Ascending aorta (tissue), 2 donors: ENCODE measurements at regions not wholly inside any gene's neighbourhood (a gene's known extent, or its start where the extent isn't known, plus 50 kb on each side); places are given as distances from the start of the nearest gene placed in this dataset.

Source experiments
- DNase-seq, 2 donors: peaks; one replicate each; pipeline ENCODE4 v3.0.0-alpha.2; 2019; ENCODE audit warnings: low spot score in 2 of 2
- H3K27ac ChIP-seq, 2 donors: fragments of 200-600 bp; sonication (generic); one replicate each; pipeline ENCODE4 v1.5.1; 2016 to 2017; ENCODE audit warnings: mild to moderate bottlenecking in 1 of 2
- H3K27me3 ChIP-seq: fragments of 200-600 bp; sonication (generic); one replicate; pipeline ENCODE4 v1.5.1; 2017
- H3K36me3 ChIP-seq, 2 donors: fragments of 200-600 bp; sonication (generic); one replicate each; pipeline ENCODE4 v1.5.1; 2016
- H3K4me1 ChIP-seq, 2 donors: fragments of 200-600 bp; sonication (generic); one replicate each; pipeline ENCODE4 v1.5.1; 2016 to 2017; ENCODE audit warnings: mild to moderate bottlenecking in 1 of 2
- H3K4me3 ChIP-seq, 2 donors: fragments of 200-600 bp; sonication (generic); one replicate each; pipeline ENCODE4 v1.5.1; 2016 to 2017; ENCODE audit warnings: mild to moderate bottlenecking in 1 of 2
- H3K9me3 ChIP-seq, 2 donors: fragments of 200-600 bp; sonication (generic); one replicate each; pipeline ENCODE4 v1.5.1; 2016
- intact Hi-C: fragments of 100-400 bp; cut with DNase I; formaldehyde crosslinking; loops from one replicate; pipeline ENCODE4 v1.15.1; 2023
- TF ChIP-seq, protein P1 (sequence below), 3 experiments: fragments of 200-600 bp in 2 of 3; fragments of 450-650 bp in 1 of 3; sonication (generic) in 2 of 3; IDR thresholded peaks; one replicate each; pipeline ENCODE4 v1.5.1; 2016 to 2019; ENCODE audit warnings: antibody characterized with exemption in 3 of 3, mild to moderate bottlenecking in 1 of 3, moderate library complexity in 1 of 3

DNA sequence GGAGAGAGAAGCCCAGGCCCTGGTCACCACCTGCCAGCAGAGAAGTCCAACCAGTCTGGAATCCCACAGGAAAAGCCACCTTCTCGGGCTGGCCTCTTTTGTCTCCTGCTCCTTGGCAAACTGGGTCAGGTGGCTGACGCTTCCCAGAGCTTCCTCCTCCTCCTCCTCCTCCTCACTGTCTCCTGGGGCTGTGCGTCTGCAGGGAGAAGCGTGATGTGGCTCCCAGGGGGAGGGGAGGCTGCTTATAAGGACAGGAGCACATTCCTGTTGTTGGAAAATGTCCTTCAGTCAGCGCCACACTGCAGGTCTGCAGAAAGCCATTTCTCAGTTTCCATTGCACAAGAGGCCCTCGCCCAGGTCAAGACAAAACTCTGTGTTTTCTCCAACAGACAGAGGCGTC, 1316.5 kb downstream of the BRD1 start:
- Histone ChIP-seq H3K36me3 (no peaks in the 10 kb centered on the region), H3K27me3 (no peaks in the 10 kb centered on the region), H3K9me3 (no peaks in the 10 kb centered on the region), H3K4me3 (no peak overlapping the region), H3K27ac (no peak overlapping the region), H3K4me1 (no peaks in the 10 kb centered on the region)
- no peak for DNase-seq
- intact Hi-C loops: no loop called here
- TF ChIP-seq, protein P1, sequence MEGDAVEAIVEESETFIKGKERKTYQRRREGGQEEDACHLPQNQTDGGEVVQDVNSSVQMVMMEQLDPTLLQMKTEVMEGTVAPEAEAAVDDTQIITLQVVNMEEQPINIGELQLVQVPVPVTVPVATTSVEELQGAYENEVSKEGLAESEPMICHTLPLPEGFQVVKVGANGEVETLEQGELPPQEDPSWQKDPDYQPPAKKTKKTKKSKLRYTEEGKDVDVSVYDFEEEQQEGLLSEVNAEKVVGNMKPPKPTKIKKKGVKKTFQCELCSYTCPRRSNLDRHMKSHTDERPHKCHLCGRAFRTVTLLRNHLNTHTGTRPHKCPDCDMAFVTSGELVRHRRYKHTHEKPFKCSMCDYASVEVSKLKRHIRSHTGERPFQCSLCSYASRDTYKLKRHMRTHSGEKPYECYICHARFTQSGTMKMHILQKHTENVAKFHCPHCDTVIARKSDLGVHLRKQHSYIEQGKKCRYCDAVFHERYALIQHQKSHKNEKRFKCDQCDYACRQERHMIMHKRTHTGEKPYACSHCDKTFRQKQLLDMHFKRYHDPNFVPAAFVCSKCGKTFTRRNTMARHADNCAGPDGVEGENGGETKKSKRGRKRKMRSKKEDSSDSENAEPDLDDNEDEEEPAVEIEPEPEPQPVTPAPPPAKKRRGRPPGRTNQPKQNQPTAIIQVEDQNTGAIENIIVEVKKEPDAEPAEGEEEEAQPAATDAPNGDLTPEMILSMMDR (IDR thresholded peaks at IDR 0.05): no peak

DNA sequence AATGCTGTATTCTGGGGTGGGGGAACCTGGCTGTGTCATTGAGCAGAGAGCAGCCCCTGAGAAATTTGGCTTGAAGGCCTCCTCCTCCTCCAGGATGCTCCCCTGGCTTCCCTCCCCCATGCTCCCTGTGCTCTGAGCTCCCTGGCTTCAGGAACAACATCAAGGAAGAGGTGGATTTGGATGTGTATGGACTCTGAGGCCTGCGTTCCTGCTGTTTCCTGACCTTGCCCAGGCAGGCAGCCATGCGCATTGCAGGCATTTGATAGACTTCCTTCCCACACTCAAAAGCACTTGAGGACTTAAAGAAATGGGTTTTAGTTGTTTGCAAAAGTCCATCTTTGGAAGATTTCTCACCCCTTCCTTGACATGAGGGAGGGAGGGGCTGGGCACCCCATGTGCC, 1317.1 kb downstream of the BRD1 start:
- intact Hi-C loops: no loop called here
- Histone ChIP-seq H3K36me3 (no peaks in the 10 kb centered on the region), H3K27ac (no peak overlapping the region), H3K9me3 (no peaks in the 10 kb centered on the region), H3K4me1 (no peaks in the 10 kb centered on the region), H3K4me3 (no peak overlapping the region), H3K27me3 (no peaks in the 10 kb centered on the region)
- no peak for DNase-seq
- TF ChIP-seq, protein P1 (IDR thresholded peaks at IDR 0.05): no peak

DNA sequence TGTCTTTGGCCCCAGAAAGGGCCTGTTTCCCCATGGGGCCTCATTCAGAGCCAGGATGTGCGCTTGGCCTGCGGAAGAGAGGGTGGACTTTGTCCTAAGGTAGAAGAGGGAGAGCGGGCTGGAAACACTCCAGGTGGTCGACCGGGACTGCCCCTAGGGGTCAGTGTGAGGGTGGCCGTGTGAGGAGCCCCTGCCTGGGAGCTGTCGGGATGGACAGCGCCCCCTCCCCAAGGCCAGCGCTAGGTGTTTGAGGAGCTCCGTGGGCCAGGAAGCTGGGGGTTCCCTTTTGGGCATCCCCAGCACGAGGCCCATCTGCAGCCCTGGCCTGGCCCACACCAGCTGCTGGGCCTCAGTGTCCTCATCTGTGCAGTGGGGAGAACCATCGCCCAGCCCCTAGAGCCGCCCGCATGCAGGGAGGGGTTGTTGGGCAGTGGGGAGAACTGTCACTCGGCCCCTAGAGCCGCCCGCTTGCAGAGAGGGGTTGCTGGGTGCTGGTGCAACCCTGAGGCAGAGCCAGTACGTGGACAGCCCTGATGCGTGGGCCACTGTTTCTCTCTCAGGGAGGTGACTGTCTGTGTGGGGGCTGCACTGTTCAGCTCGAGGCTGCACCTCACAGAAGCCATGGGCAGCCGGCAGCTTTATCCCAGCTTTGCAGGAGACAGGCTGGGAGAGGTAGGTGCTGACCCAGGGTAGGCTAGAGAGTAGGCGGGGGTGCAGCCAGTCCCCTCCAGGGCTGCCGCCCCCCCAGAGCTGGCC, 1319.9 kb downstream of the BRD1 start:
- Histone ChIP-seq H3K27me3 (no peaks in the 10 kb centered on the region), H3K9me3 (no peaks in the 10 kb centered on the region), H3K27ac (no peak overlapping the region)

DNA sequence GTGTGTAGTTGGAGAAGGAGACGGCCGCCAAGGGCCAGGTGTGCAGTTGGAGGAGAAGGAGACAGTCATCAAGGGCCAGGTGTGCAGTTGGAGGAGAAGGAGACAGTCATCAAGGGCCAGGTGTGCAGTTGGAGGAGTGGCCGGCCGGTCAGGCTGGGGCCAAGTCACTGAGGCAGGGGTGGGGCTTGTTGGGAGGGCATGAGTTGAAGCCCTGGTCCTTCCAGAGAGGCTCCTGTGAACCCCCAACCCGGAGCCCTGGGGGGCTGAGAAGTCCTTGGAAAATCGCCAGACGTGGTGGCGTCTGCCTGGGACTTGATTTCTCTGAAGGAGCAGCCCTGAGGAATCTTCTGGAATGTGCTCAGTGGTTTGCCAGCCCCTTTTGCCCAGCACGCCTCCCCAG, 1320.5 kb downstream of the BRD1 start:
- H3K9me3 ChIP-seq: no peaks in the 10 kb centered on the region
- intact Hi-C loops: no loop called here
- no peak overlapping the region for H3K27ac ChIP-seq
- TF ChIP-seq, protein P1 (IDR thresholded peaks at IDR 0.05): no peak
- H3K27me3 ChIP-seq: no peaks in the 10 kb centered on the region
- H3K4me3 ChIP-seq: no peak overlapping the region
- H3K4me1 ChIP-seq: no peaks in the 10 kb centered on the region
- no peak for DNase-seq
- no peaks in the 10 kb centered on the region for H3K36me3 ChIP-seq

More for the DNA sequence above, 1319.9 kb downstream of the BRD1 start:
- no peak for DNase-seq
- TF ChIP-seq, protein P1 (IDR thresholded peaks at IDR 0.05): no peak
- Histone ChIP-seq H3K36me3 (no peaks in the 10 kb centered on the region), H3K4me1 (no peaks in the 10 kb centered on the region), H3K4me3 (no peak overlapping the region)
- intact Hi-C loops: no loop called here

DNA sequence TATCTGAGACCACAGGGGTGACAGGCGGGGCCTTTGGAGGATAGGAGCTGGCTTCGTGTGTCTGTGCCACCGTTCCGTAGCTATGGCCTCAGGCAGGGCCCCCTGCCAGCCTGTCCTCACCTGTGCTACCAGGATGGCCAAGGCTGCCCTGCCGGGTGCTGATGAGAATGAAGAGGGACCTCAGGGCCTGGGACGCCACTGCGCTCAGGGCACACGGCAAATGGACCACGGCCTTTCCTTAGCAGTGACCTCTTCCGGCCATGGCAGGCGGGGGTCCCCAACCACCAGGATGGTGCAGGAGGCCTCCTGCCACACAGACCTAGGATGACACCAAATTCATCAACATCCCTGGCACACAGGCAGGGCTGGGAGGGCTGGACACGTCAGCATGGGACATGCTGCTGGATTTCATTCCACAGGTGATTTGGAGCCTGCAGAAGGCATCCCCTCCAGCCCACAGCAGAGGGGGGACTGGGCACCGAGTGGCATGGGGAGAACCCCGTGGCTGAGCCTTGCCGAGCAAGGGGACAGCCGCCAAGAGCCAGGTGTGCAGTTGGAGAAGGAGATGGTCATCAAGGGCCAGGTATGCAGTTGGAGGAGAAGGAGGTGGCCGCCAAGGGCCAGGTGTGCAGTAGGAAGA, 1321.0 kb downstream of the BRD1 start:
- Histone ChIP-seq H3K36me3 (no peaks in the 10 kb centered on the region), H3K4me1 (no peaks in the 10 kb centered on the region), H3K27me3 (no peaks in the 10 kb centered on the region), H3K9me3 (no peaks in the 10 kb centered on the region), H3K27ac (no peak overlapping the region), H3K4me3 (no peak overlapping the region)
- TF ChIP-seq, protein P1 (IDR thresholded peaks at IDR 0.05): no peak
- DNase-seq: no peak
- intact Hi-C loops: no loop called here
